ES-I3 (cell line): ENCODE measurements at regions not wholly inside any gene's neighbourhood (a gene's known extent, or its start where the extent isn't known, plus 50 kb on each side); places are given as distances from the start of the nearest gene placed in this dataset.
A peak's percentile ranks its signal among the peaks of the same experiment; 100 is the strongest.

Experiments
- H3K36me3 ChIP-seq: 2 replicates; pipeline ENCODE4 v1.6.1; 2013; ENCODE audit warnings: mild to moderate bottlenecking, low read length, control low read depth, moderate library complexity; ENCODE audit not compliant: insufficient read depth
- H3K4me1 ChIP-seq: 2 replicates; pipeline ENCODE4 v1.6.1; 2013; ENCODE audit warnings: mild to moderate bottlenecking, control low read depth, low read length; ENCODE audit not compliant: insufficient read depth
- H3K9ac ChIP-seq: 2 replicates; pipeline ENCODE4 v1.6.1; 2013; ENCODE audit warnings: low read depth, mild to moderate bottlenecking, low read length, moderate library complexity
- H3K9me3 ChIP-seq: 2 replicates; pipeline ENCODE4 v1.6.1; 2013; ENCODE audit warnings: mild to moderate bottlenecking, low read length, moderate library complexity; ENCODE audit not compliant: control insufficient read depth, insufficient read depth

DNA sequence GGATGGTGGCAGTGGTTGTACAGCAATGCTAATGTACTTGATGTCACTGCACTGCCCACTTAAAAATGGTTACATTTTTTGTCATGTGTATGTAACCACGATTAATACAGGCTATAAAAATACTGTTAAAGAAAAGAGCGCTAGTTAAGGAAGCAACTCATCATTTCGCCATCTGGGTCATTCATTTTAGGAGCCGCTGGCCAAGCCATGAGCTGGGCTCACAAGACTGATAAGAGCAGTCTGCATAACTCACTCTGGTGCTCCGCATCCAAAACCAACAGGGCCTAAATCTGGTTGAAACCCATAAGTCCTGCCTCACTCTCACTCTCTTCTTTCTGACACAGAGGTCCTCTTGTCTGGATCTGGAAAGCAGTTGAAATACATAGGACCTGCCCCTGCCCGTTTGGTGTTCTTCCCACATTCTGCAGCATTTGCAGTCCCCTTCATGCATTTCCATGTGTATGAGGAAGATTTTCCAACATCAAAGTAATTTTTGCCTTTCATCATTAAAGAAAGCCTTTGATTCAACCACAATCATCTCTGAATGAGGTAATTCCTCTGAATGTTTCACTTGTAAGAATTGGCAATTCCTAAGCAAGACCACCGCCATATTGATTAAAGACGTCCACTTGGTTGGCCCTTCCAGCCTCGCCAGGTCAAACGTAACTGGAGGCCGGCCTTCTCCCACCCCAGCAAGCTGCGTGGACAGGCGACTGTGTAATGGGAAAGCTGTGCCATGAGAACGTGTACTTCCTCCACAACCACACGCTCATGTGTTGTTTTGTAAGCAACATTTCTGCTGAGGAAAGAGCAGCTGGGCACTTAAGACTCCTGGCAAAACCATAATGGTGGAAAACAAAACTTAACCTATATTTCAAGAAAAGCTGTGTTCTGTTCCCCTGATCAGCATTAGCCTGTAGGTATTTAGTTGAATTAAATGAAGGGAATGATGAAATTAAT, 112.2 kb downstream of the VAPA start:
- no peaks in the 10 kb centered on the region for H3K36me3 ChIP-seq
- H3K9ac ChIP-seq = no peak overlapping the region

DNA sequence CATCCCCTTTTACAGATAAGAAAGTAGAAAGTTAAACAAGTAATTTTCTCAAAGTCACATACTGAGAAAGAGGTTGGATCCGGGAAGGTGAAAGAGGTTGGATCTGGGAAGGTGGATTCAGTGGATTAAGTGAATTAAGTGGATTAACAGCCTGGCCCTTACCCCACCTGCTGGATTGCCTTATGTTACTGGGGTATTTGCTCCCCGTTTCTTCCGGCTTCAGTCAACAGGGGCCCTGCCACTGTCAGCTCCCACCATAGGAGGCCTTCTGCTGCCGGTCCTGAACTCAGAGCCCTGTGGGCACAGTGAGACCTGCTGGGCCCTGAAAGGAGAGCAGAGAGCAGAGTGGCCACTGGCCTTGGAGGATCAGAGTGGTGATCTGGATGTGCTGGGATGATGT, 113.2 kb downstream of the VAPA start:
- H3K9me3 ChIP-seq = peaks cover 4% of the 10 kb centered on the region; the same call in 1 of the 2 replicates
- H3K9ac ChIP-seq = no peak overlapping the region
- no peaks in the 10 kb centered on the region for H3K4me1 ChIP-seq
- H3K36me3 ChIP-seq = no peaks in the 10 kb centered on the region

More for the DNA sequence above, 112.2 kb downstream of the VAPA start:
- no peaks in the 10 kb centered on the region for H3K4me1 ChIP-seq
- H3K9me3 ChIP-seq = peaks cover 4% of the 10 kb centered on the region; the same call in 1 of the 2 replicates

DNA sequence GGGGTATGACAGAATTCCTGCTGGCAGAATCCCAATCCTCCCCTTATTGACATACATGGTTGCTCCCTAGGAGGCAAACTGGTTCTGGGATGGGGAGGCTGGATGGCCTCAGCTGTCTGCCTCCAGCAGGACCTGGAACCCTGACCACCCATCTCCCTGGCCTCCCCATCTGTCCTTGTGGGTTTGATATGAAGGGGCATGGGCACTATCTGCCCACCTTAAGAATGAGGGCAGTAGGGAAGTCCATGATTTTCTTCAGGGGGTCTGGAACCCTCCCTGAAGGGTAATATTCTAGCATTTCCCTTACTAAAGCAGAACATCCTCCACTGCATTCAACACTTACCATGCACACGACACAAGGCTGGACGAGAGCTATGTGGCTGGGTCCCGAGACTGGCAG, 113.6 kb downstream of the VAPA start:
- no peaks in the 10 kb centered on the region for H3K36me3 ChIP-seq
- H3K9ac ChIP-seq = no peak overlapping the region
- peaks cover 4% of the 10 kb centered on the region; the same call in 1 of the 2 replicates for H3K9me3 ChIP-seq
- no peaks in the 10 kb centered on the region for H3K4me1 ChIP-seq

DNA sequence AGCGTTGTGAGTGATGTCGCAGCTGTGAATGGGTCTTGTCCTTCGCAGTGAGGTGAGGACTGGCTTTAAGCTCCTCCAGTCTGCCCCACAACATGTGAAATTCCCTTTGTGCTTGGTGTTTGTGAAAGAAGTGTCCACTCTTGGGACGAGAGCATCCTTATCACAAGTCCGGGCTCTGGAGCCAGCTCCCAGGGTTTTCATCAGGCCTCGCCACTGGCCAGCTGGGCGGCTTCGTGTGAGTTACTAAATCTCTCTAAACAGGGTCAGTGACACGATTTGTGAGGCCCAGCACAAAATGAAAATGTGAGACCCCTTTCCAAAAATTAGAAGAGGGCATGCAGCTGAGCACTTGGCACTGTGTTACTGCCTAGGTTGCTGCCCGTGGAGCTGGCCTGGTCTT, 115.9 kb downstream of the VAPA start:
- Histone ChIP-seq H3K9ac (no peak overlapping the region), H3K4me1 (no peaks in the 10 kb centered on the region), H3K9me3 (no peaks in the 10 kb centered on the region), H3K36me3 (no peaks in the 10 kb centered on the region)

DNA sequence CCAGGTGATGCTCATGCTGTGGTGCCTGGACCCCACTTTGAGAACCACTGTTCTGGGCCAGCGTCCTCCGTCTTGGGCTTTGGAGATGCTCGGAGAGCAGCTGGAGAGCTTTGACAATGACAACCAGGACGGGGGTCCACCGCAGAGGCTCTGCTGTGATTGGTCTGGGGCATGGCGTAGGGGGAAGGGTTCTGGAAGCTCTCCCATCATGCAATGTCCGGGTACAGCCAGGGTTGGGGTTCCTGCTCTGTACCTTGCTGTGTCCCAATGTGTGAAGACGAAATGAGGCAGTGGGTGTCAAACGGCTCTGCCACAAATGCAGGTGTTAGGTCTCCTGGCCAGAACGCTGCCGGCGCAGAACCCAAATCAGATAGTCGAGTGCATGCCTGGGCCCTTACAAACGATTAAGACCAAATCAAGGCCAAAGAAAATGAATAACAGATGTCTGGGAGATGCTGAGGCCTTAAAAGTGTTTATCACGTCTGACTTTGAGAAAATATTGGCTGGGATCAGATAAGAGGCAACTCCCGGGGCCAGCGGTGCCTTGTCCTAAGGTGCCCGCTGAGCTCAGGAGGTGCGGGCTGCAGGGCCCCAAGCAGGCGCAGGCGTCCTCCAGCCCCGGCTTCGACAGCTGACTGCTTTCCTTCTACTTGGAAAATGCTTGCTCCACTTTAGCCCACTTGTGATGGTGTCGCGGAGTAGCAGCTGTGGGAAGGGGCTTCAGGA, 117.2 kb downstream of the VAPA start:
- no peaks in the 10 kb centered on the region for H3K4me1 ChIP-seq
- no peaks in the 10 kb centered on the region for H3K36me3 ChIP-seq
- no peaks in the 10 kb centered on the region for H3K9me3 ChIP-seq

DNA sequence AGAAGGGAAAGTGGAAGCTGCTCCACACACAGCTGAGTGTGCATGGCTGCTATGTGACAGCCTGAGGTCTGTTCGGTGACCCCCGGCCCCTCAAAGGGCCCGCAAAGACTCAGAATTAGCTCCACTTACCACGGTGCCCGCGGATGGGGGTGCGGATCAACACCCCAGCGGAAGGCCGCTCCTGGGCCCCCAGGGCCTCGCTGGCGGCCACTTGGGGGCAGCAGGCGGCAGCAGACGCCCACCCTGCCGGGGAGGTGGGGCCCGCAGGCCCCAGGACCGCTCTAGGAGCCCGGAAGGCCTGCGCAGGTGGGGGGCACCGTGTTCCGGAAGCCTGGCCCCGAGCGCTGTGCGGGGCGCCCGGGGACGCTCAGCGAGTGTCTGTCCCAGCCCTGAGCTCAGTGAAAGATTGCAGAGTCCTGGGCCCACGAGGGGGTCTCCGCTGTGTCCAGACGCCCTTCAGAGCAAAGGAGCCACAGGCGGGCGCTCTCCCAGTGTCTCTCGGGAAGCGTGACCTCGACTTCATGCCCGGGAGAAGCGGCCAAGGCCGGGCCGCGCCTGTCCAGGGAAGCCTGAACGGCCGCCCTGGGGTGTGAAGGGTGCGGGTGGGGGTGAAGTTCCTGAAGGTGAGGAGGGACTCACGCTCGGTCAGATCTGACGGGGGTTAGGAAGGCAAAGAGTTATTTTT, 118.7 kb downstream of the VAPA start:
- Histone ChIP-seq H3K4me1 (no peaks in the 10 kb centered on the region), H3K9me3 (no peaks in the 10 kb centered on the region), H3K9ac (peak overlapping the region; percentile 42; the same call in 1 of the 2 replicates)

More for the DNA sequence above, 117.2 kb downstream of the VAPA start:
- H3K9ac ChIP-seq = no peak overlapping the region

DNA sequence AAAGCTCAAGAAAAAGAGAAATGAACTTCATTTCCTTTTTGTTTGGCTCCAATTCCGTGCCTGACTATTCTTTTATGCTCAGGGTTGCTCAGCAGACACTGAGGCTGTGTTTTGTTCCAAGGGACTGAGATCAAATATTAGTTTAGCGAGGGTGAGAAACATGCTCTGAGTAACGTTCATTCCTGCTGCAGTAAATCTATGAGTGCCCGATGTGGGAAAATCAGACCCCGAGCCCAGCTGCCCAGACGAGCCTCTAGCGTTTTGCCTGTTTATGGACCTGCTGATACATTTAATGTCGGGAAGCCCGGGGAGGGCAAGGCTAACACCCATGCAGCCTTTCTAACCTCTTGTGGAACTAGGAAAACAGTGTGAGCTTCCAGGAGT, 119.2 kb downstream of the VAPA start:
- H3K9ac ChIP-seq = peak overlapping the region; percentile 42; the same call in 1 of the 2 replicates
- no peaks in the 10 kb centered on the region for H3K9me3 ChIP-seq
- H3K4me1 ChIP-seq = no peaks in the 10 kb centered on the region
- H3K36me3 ChIP-seq = no peaks in the 10 kb centered on the region

More for the DNA sequence above, 118.7 kb downstream of the VAPA start:
- no peaks in the 10 kb centered on the region for H3K36me3 ChIP-seq

DNA sequence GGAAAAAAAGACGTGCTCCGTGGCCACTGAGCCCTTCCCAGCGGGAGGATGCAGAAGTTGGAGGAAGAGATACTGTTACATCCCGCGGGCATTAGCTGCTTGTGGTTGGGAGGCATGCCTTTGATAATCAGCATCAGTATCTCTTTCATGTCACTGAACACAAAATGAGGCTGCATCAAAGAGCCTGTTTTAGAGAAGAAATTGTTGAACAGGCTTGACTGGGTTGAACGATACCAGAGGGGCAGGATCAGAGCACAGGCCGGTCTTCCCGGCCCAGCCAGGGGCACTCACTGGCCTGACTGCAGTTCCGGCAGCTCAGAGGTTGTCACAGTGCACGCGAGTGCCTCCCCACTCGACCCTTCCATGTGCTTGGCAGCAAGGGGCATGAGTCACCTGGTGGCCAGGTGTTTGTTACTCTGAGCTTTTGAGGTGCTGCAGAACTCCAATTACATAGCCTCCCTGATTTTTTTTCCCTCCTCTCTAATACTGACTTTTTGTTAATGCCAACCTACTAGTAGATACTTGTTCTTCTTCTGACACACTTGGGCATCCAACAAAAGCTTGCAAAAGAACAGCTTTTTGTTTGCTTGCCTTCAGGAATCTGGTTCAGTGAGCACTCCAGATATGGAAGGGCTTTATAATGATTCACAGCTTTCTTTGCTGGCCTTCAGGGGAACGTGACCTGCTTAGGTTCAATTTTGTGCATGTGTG, 121.6 kb downstream of the VAPA start:
- H3K36me3 ChIP-seq = no peaks in the 10 kb centered on the region
- no peaks in the 10 kb centered on the region for H3K4me1 ChIP-seq
- H3K9me3 ChIP-seq = no peaks in the 10 kb centered on the region
- H3K9ac ChIP-seq = no peak overlapping the region

DNA sequence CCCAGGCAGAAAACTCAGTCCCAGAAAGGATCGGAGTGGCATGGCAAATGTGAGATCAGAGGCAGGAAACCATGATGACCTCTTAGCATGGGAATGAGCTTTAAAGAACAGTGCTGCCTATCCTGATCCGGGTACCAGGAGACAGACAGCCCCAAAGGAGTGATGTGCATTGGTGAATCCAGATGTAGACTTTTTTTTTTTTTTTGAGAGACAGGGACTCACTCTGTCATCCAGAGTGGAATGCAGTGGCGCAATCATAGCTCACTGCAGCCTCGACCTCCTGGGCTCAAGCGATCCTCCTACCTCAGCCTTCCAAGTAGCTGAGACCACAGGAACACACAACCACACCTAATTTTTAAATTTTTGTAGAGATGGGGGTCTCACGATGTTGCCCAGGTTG, 122.7 kb downstream of the VAPA start:
- no peaks in the 10 kb centered on the region for H3K36me3 ChIP-seq
- no peaks in the 10 kb centered on the region; the same call in none of the 2 replicates for H3K9me3 ChIP-seq
- H3K9ac ChIP-seq = no peak overlapping the region
- H3K4me1 ChIP-seq = no peaks in the 10 kb centered on the region

DNA sequence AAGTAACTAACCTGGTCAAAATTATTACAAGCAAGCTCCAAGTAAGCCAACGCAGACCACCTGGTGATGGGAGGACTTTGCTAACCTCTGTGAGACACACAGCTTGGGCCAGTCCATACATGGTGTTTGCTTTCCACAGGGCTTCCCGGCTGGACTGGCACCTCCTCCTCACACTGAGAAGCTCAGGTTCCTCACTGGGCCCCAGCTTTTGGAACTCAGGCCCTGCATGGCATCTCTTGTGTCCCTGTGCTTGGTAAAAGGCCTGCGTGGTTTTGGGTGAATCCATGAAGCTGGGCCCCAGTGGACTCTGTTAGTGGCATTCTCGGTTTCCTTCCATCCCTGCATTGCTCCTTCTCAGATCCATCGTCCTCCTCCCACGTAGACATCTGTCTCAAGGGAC, 123.4 kb downstream of the VAPA start:
- Histone ChIP-seq H3K9me3 (peaks cover 2% of the 10 kb centered on the region), H3K9ac (no peak overlapping the region), H3K4me1 (no peaks in the 10 kb centered on the region), H3K36me3 (no peaks in the 10 kb centered on the region)

DNA sequence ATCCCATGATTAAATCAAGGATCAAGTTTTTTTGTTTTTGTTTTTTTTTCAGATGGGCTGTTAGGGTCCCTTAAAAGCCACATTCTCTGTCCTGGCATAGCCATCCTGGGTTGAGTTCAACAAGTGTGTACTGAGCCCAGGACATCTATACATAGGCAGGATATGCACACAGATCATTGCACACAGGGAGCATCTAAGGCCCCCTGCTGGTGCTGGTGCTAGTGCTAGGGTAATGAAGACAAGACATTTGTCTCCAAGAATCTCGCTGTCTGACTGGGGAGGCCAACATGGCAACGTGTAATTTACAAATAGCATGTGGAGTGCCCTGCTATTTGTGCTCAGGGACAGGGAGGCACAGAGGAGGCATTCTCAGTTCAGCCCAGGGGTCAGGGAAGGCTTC, 124.5 kb downstream of the VAPA start:
- Histone ChIP-seq H3K9me3 (peaks cover 4% of the 10 kb centered on the region), H3K4me1 (no peaks in the 10 kb centered on the region), H3K36me3 (no peaks in the 10 kb centered on the region), H3K9ac (no peak overlapping the region)

DNA sequence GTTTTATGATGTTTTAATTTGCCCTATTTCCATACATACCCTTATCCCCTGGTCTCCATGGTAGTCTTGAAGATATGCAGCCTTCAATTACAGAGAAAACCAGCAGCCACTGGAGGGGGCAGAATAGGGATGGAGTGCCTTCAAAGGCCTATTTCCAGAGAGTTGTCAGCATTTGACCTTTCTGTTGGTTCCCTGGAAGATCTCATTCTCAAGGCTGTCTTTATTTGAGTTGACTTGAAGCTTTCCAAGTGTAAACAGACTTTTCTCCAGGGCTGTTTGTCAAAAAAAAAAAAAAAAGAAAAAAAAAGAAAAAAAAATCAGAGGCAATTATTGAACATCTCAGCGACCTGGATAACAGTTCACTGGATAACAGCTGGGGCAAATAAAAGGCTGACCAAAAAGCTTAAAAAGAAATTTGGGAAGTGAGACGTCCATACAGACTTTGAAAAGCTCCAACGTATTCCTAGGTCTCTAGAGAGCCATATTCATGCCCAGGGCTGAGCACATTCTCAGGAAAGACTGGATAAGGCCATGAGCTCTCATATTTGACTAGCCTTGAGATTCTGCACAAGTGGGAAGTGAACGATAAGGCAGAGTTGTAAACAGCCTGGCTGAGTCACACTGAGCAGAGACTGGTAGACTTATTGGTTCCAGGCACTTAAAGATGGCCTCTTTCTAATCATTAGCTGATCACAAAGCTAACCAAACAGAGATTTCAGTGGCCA, 126.6 kb downstream of the VAPA start:
- no peak overlapping the region for H3K9ac ChIP-seq
- no peaks in the 10 kb centered on the region for H3K36me3 ChIP-seq
- H3K9me3 ChIP-seq = peaks cover 4% of the 10 kb centered on the region
- no peaks in the 10 kb centered on the region for H3K4me1 ChIP-seq

DNA sequence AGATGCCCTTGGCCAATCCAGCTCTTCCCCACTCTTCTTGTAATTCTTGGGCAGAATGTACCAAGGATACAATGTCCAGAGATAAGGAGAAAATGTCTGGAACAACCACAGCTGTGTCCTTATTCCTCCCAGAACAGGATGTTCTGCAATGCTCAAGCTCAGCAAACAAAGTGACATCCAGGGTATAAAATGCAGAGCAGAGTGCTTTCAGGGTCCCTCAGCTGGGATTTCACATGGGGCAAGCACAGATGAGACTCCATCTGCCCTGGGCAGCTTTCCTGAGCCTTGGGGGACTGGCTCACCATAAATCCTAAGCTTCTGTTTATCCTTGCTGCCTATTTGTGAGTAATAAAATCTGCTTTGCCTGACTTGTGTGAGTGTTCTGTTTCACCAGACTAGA, 127.4 kb downstream of the VAPA start:
- Histone ChIP-seq H3K9ac (no peak overlapping the region), H3K36me3 (no peaks in the 10 kb centered on the region), H3K9me3 (peaks cover 4% of the 10 kb centered on the region), H3K4me1 (no peaks in the 10 kb centered on the region)
